OCI-LY7 (cell line): ENCODE measurements at regions not wholly inside any gene's neighbourhood (a gene's known extent, or its start where the extent isn't known, plus 50 kb on each side); places are given as distances from the start of the nearest gene placed in this dataset.

Experiments used
- BruUV-seq: library from RNA; stranded (reverse); fragments of 400-500 nt; replicated peaks from 2 replicates; lab custom pipeline; 2021; lab: Mats Ljungman, UMichigan
- CTCF ChIA-PET: fragments of 300-600 bp; sonication (Branson Sonifier 250); formaldehyde crosslinking; loops from one replicate; lab custom pipeline; 2022; ENCODE audit warnings: antibody characterized with exemption; ENCODE audit not compliant: unreplicated experiment; lab: Charles Lee
- POLR2A ChIA-PET: fragments of 300-600 bp; sonication (Branson Sonifier 250); formaldehyde crosslinking; loops from one replicate; lab custom pipeline; 2022; ENCODE audit warnings: antibody characterized with exemption; lab: Charles Lee
- DNase-seq: peaks from one replicate; pipeline ENCODE4 v3.0.0-alpha.2; 2015; ENCODE audit warnings: low spot score
- H2AFZ ChIP-seq: fragments of 200-600 bp; sonication (generic), shearing (Covaris generic); 2 replicates; pipeline ENCODE4 v1.6.1; 2014; ENCODE audit warnings: mild to moderate bottlenecking, antibody characterized with exemption, low read length, moderate library complexity
- H3K27ac ChIP-seq: fragments of 200-600 bp; sonication (generic); 2 replicates; pipeline ENCODE4 v1.5.1; 2014; ENCODE audit warnings: mixed run types, low read depth, mild to moderate bottlenecking, moderate library complexity, low read length, inconsistent platforms; ENCODE audit not compliant: poor library complexity, severe bottlenecking
- H3K36me3 ChIP-seq: fragments of 200-600 bp; sonication (generic); 2 replicates; pipeline ENCODE4 v1.6.1; 2014; ENCODE audit warnings: mild to moderate bottlenecking, antibody characterized with exemption, low read length, moderate library complexity, mixed read lengths; ENCODE audit not compliant: insufficient read depth
- H3K4me1 ChIP-seq: fragments of 200-600 bp; sonication (generic); 2 replicates; pipeline ENCODE4 v1.5.1; 2014; ENCODE audit warnings: mild to moderate bottlenecking, low read length; ENCODE audit not compliant: insufficient read depth, poor library complexity, severe bottlenecking
- H3K4me2 ChIP-seq: fragments of 200-600 bp; sonication (generic); 2 replicates; pipeline ENCODE4 v1.6.1; 2014; ENCODE audit warnings: mild to moderate bottlenecking, low read length
- H3K4me3 ChIP-seq: fragments of 200-600 bp; sonication (generic); 2 replicates; pipeline ENCODE4 v1.5.1; 2014; ENCODE audit warnings: mild to moderate bottlenecking, low read depth, low read length; ENCODE audit not compliant: poor library complexity, severe bottlenecking
- H3K79me2 ChIP-seq: fragments of 200-600 bp; sonication (generic); 2 replicates; pipeline ENCODE4 v1.6.1; 2016; ENCODE audit warnings: low read depth, mild to moderate bottlenecking, low read length, moderate library complexity, mixed read lengths; ENCODE audit not compliant: insufficient read depth
- H3K9me2 ChIP-seq: fragments of 200-600 bp; sonication (generic); 2 replicates; pipeline ENCODE4 v1.6.1; 2016; ENCODE audit warnings: mild to moderate bottlenecking, low read length, mixed read lengths; ENCODE audit not compliant: insufficient read depth
- H3K9me3 ChIP-seq: fragments of 200-600 bp; sonication (generic); 2 replicates; pipeline ENCODE4 v1.6.1; 2014; ENCODE audit warnings: mild to moderate bottlenecking, mixed run types, low read length, mixed read lengths
- H4K20me1 ChIP-seq: fragments of 200-600 bp; sonication (generic); 2 replicates; pipeline ENCODE4 v1.6.1; 2014; ENCODE audit warnings: mild to moderate bottlenecking, antibody characterized with exemption, low read length, moderate library complexity, mixed read lengths; ENCODE audit not compliant: insufficient read depth
- EZH2phosphoT487 ChIP-seq: fragments of 200-600 bp; sonication (generic); IDR thresholded peaks from 2 replicates; pipeline ENCODE4 v1.6.1; 2018; ENCODE audit warnings: low read depth, borderline replicate concordance, mild to moderate bottlenecking, mixed run types, antibody characterized with exemption, low read length, moderate library complexity, mixed read lengths
- intact Hi-C: fragments of 100-400 bp; cut with micrococcal nuclease; formaldehyde crosslinking; loops from one replicate; pipeline ENCODE4 v1.10.0; 2022; ENCODE audit not compliant: unreplicated experiment
- TF ChIP-seq, protein P1 (sequence below): fragments of 200-600 bp; sonication (generic); conservative IDR thresholded peaks from 2 replicates; pipeline ENCODE4 v1.5.1; 2014; ENCODE audit warnings: mild to moderate bottlenecking, antibody characterized with exemption, low read length, moderate library complexity, mixed read lengths

- no peaks in the 10 kb centered on the region for H3K9me2 ChIP-seq
- no peaks in the 10 kb centered on the region for H4K20me1 ChIP-seq
- no peak overlapping the region for H3K27ac ChIP-seq
- no peak for DNase-seq
- ChIA-PET POLR2A (interaction anchor here (1.1 kb wide), 1 partner anchor 10 kb away, joined by 3 read pairs; no protein-coding TSS in a partner anchor), CTCF (no interaction called here)
- H3K36me3 ChIP-seq = no peaks in the 10 kb centered on the region
- H3K9me3 ChIP-seq = no peaks in the 10 kb centered on the region
- H2AFZ ChIP-seq = no peak overlapping the region
- BruUV-seq = no TSS peak
- TF ChIP-seq EZH2phosphoT487 = no peak
- TF ChIP-seq, protein P1, sequence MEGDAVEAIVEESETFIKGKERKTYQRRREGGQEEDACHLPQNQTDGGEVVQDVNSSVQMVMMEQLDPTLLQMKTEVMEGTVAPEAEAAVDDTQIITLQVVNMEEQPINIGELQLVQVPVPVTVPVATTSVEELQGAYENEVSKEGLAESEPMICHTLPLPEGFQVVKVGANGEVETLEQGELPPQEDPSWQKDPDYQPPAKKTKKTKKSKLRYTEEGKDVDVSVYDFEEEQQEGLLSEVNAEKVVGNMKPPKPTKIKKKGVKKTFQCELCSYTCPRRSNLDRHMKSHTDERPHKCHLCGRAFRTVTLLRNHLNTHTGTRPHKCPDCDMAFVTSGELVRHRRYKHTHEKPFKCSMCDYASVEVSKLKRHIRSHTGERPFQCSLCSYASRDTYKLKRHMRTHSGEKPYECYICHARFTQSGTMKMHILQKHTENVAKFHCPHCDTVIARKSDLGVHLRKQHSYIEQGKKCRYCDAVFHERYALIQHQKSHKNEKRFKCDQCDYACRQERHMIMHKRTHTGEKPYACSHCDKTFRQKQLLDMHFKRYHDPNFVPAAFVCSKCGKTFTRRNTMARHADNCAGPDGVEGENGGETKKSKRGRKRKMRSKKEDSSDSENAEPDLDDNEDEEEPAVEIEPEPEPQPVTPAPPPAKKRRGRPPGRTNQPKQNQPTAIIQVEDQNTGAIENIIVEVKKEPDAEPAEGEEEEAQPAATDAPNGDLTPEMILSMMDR = peak; percentile 73
- no peak overlapping the region for H3K4me3 ChIP-seq
- no peaks in the 10 kb centered on the region for H3K79me2 ChIP-seq
- intact Hi-C loops = no loop called here
- H3K4me2 ChIP-seq = no peak overlapping the region
- H3K4me1 ChIP-seq = peaks cover 16% of the 10 kb centered on the region
These were observed 413.6 kb upstream of the ADAMTSL1 start for GRCh38 chr9:18060269-18060934.

- Histone ChIP-seq H3K36me3 (no peaks in the 10 kb centered on the region), H3K9me3 (no peaks in the 10 kb centered on the region), H4K20me1 (no peaks in the 10 kb centered on the region), H3K4me3 (no peak overlapping the region), H2AFZ (no peak overlapping the region), H3K4me2 (no peak overlapping the region), H3K9me2 (no peaks in the 10 kb centered on the region), H3K4me1 (peaks cover 13% of the 10 kb centered on the region), H3K27ac (no peak overlapping the region), H3K79me2 (no peaks in the 10 kb centered on the region)
- intact Hi-C loops = no loop called here
- no peak for TF ChIP-seq EZH2phosphoT487
- TF ChIP-seq, protein P1 = no peak
- POLR2A ChIA-PET = interaction anchor here (0.7 kb wide), 1 partner anchor 57 kb away, joined by 4 read pairs; no protein-coding TSS in a partner anchor
- CTCF ChIA-PET = no interaction called here
- no peak for DNase-seq
- BruUV-seq = no TSS peak
These were observed 412.6 kb upstream of the ADAMTSL1 start for GRCh38 chr9:18061332-18061731.

DNA sequence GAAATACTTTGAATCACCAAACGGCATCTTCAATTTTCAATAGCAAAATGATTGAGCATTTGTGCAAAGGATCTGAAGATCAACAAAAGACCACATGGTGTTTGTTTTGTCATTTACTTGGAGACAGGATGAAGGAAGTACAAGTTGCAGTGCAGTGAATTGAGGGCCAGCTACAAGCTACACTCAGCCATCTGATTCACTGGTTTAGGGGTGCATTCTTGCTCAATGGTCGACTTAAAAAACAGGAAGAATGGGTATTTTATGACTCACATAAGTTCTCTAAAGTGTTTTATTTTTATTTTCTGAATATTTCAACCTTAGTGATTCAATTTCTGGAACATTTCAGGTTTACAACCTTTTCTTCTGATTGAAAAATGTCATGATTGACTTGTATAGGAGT, 412.1 kb upstream of the ADAMTSL1 start:
- no peak for TF ChIP-seq EZH2phosphoT487
- TF ChIP-seq, protein P1 = no peak
- intact Hi-C loops = no loop called here
- no peak for DNase-seq
- H3K4me1 ChIP-seq = peaks cover 8% of the 10 kb centered on the region
- POLR2A ChIA-PET = interaction anchor here (0.7 kb wide), 1 partner anchor 58 kb away, joined by 4 read pairs; no protein-coding TSS in a partner anchor
- no peaks in the 10 kb centered on the region for H3K79me2 ChIP-seq
- no peaks in the 10 kb centered on the region for H3K36me3 ChIP-seq
- no peaks in the 10 kb centered on the region for H3K9me3 ChIP-seq
- CTCF ChIA-PET = no interaction called here
- BruUV-seq = no TSS peak
- no peaks in the 10 kb centered on the region for H4K20me1 ChIP-seq
- H3K27ac ChIP-seq = no peak overlapping the region
- H3K4me3 ChIP-seq = no peak overlapping the region
- no peaks in the 10 kb centered on the region for H3K9me2 ChIP-seq
- no peak overlapping the region for H3K4me2 ChIP-seq
- no peak overlapping the region for H2AFZ ChIP-seq
